ENCODE measurements at regions not wholly inside any gene's neighbourhood (a gene's known extent, or its start where the extent isn't known, plus 50 kb on each side); places are given as distances from the start of the nearest gene placed in this dataset.
"Not testable (repeated sequence)": the region's sequence is repeated elsewhere in the genome, so short reads cannot be mapped to it uniquely, and the experiment has no call there.

GRCh38 chr12:126447346-126447745 is 1382.1 kb downstream of the AACS start:
- peak; percentile 1 for DNase-seq (ENCODE audit: low spot score)

GRCh38 chr12:126451809-126452208 is 1386.6 kb downstream of the AACS start:
- DNase-seq (ENCODE audit: low spot score), result no peak

GRCh38 chr12:126452686-126453085 is 1387.5 kb downstream of the AACS start:
- DNase-seq (ENCODE audit: low spot score), result not testable (repeated sequence)

GRCh38 chr12:126454581-126454980 is 1389.3 kb downstream of the AACS start:
- DNase-seq (ENCODE audit: low spot score), result no peak

- no peak for DNase-seq (ENCODE audit: low spot score)
Observed at GRCh38 chr12:126457776-126458175, 1392.5 kb downstream of the AACS start.

GRCh38 chr12:126464153-126464552 is 1398.9 kb downstream of the AACS start:
- DNase-seq (ENCODE audit: low spot score), result no peak

- DNase-seq (ENCODE audit: low spot score), result no peak
Observed at GRCh38 chr12:126469211-126469610, 1404.0 kb downstream of the AACS start.

GRCh38 chr12:126474703-126475102 is 1409.5 kb downstream of the AACS start:
- no peak for DNase-seq (ENCODE audit: low spot score)

GRCh38 chr12:126480451-126480850 is 1415.2 kb downstream of the AACS start:
- DNase-seq (ENCODE audit: low spot score), result no peak

- no peak for DNase-seq (ENCODE audit: low spot score)
Observed at GRCh38 chr12:126481688-126482087, 1416.5 kb downstream of the AACS start.

GRCh38 chr12:126482238-126482889 is 1417.1 kb downstream of the AACS start:
- no peak for DNase-seq (ENCODE audit: low spot score)

- DNase-seq (ENCODE audit: low spot score), result no peak
Observed at GRCh38 chr12:126483145-126484068, 1418.2 kb downstream of the AACS start.

- DNase-seq (ENCODE audit: low spot score), result no peak
Observed at GRCh38 chr12:126487431-126487980, 1422.3 kb downstream of the AACS start.

GRCh38 chr12:126488806-126489205 is 1423.6 kb downstream of the AACS start:
- DNase-seq (ENCODE audit: low spot score), result no peak

- DNase-seq (ENCODE audit: low spot score), result no peak
Observed at GRCh38 chr12:126492181-126492580, 1426.9 kb downstream of the AACS start.

GRCh38 chr12:126493366-126494108 is 1428.3 kb downstream of the AACS start:
- no peak for DNase-seq (ENCODE audit: low spot score)

GRCh38 chr12:126496201-126496600 is 1431.0 kb downstream of the AACS start:
- DNase-seq (ENCODE audit: low spot score), result no peak

GRCh38 chr12:126506426-126507182 is 1441.4 kb downstream of the AACS start:
- no peak for DNase-seq (ENCODE audit: low spot score)

GRCh38 chr12:126507231-126507630 is 1442.0 kb downstream of the AACS start:
- no peak for DNase-seq (ENCODE audit: low spot score)

GRCh38 chr12:126509572-126509971 is 1444.3 kb downstream of the AACS start:
- DNase-seq (ENCODE audit: low spot score), result no peak

GRCh38 chr12:126510630-126511029 is 1445.4 kb downstream of the AACS start:
- no peak for DNase-seq (ENCODE audit: low spot score)

All from NAMALWA (cell line).